ENCODE measurements at regions not wholly inside any gene's neighbourhood (a gene's known extent, or its start where the extent isn't known, plus 50 kb on each side); places are given as distances from the start of the nearest gene placed in this dataset.

GRCh38 chr7:82701949-82702348, 258.4 kb upstream of the CACNA2D1 start:
- Histone ChIP-seq H2AFZ (ENCODE audit: low read length) (no peak overlapping the region), H3K79me2 (ENCODE audit: control insufficient read depth, insufficient read depth, low read length) (no peaks in the 10 kb centered on the region), H3K9ac (ENCODE audit: insufficient read depth, low read length) (no peak overlapping the region), H3K9me3 (ENCODE audit: control insufficient read depth, insufficient read depth, low read depth, low read length) (no peaks in the 10 kb centered on the region), H3K27me3 (ENCODE audit: control insufficient read depth, insufficient read depth, low read length) (no peaks in the 10 kb centered on the region), H4K20me1 (ENCODE audit: control insufficient read depth, extremely low read depth, insufficient read depth, low read length) (no peaks in the 10 kb centered on the region), H3K4me1 (ENCODE audit: control insufficient read depth, extremely low read depth, insufficient read depth, low read length) (peaks cover 2% of the 10 kb centered on the region), H3K4me2 (ENCODE audit: extremely low read depth, insufficient read depth, low read length) (no peak overlapping the region), H3K4me3 (replicated peaks in 1 of 4; ENCODE audit: control extremely low read depth in 1 of 4, insufficient read depth in 1 of 4, low read depth in 3 of 4, low read length in 4 of 4) (no peak overlapping the region), H3K27ac (ENCODE audit: insufficient read depth, low read length) (no peak overlapping the region), H3K36me3 (ENCODE audit: control insufficient read depth, insufficient read depth, low read length) (no peaks in the 10 kb centered on the region)
- DNase-seq (ENCODE audit: low read depth in 2 of 2) = peak; percentile 35 to 62
- TF ChIP-seq CTCF (conservative IDR thresholded peaks at IDR 0.05 in 1 of 2, IDR thresholded peaks at IDR 0.05 in 1 of 2; ENCODE audit: low read depth in 1 of 2, low read length in 2 of 2) (no peak), EZH2 (IDR thresholded peaks at IDR 0.05; ENCODE audit: low read length, missing control alignments) (no peak)

- H2AFZ ChIP-seq (ENCODE audit: low read length) = no peak overlapping the region
- no peaks in the 10 kb centered on the region for H4K20me1 ChIP-seq (ENCODE audit: control insufficient read depth, extremely low read depth, insufficient read depth, low read length)
- H3K4me2 ChIP-seq (ENCODE audit: extremely low read depth, insufficient read depth, low read length) = no peak overlapping the region
- H3K27ac ChIP-seq (ENCODE audit: insufficient read depth, low read length) = no peak overlapping the region
- H3K9me3 ChIP-seq (ENCODE audit: control insufficient read depth, insufficient read depth, low read depth, low read length) = no peaks in the 10 kb centered on the region
- no peak for DNase-seq (ENCODE audit: low read depth in 2 of 2)
- no peak overlapping the region for H3K9ac ChIP-seq (ENCODE audit: insufficient read depth, low read length)
- no peak overlapping the region for H3K4me3 ChIP-seq (replicated peaks in 1 of 4; ENCODE audit: control extremely low read depth in 1 of 4, insufficient read depth in 1 of 4, low read depth in 3 of 4, low read length in 4 of 4)
- TF ChIP-seq CTCF (conservative IDR thresholded peaks at IDR 0.05 in 1 of 2, IDR thresholded peaks at IDR 0.05 in 1 of 2; ENCODE audit: low read depth in 1 of 2, low read length in 2 of 2) (no peak), EZH2 (IDR thresholded peaks at IDR 0.05; ENCODE audit: low read length, missing control alignments) (no peak)
- H3K27me3 ChIP-seq (ENCODE audit: control insufficient read depth, insufficient read depth, low read length) = no peaks in the 10 kb centered on the region
- peaks cover 2% of the 10 kb centered on the region for H3K4me1 ChIP-seq (ENCODE audit: control insufficient read depth, extremely low read depth, insufficient read depth, low read length)
- no peaks in the 10 kb centered on the region for H3K79me2 ChIP-seq (ENCODE audit: control insufficient read depth, insufficient read depth, low read length)
- no peaks in the 10 kb centered on the region for H3K36me3 ChIP-seq (ENCODE audit: control insufficient read depth, insufficient read depth, low read length)
Observed at GRCh38 chr7:82700741-82701140, 257.2 kb upstream of the CACNA2D1 start.

- Histone ChIP-seq H3K79me2 (ENCODE audit: control insufficient read depth, insufficient read depth, low read length) (no peaks in the 10 kb centered on the region), H3K27ac (ENCODE audit: insufficient read depth, low read length) (no peak overlapping the region), H3K4me1 (ENCODE audit: control insufficient read depth, extremely low read depth, insufficient read depth, low read length) (peaks cover 2% of the 10 kb centered on the region), H3K4me2 (ENCODE audit: extremely low read depth, insufficient read depth, low read length) (no peak overlapping the region), H3K4me3 (replicated peaks in 1 of 4; ENCODE audit: control extremely low read depth in 1 of 4, insufficient read depth in 1 of 4, low read depth in 3 of 4, low read length in 4 of 4) (no peak overlapping the region), H2AFZ (ENCODE audit: low read length) (no peak overlapping the region), H3K9me3 (ENCODE audit: control insufficient read depth, insufficient read depth, low read depth, low read length) (no peaks in the 10 kb centered on the region), H3K27me3 (ENCODE audit: control insufficient read depth, insufficient read depth, low read length) (no peaks in the 10 kb centered on the region), H4K20me1 (ENCODE audit: control insufficient read depth, extremely low read depth, insufficient read depth, low read length) (no peaks in the 10 kb centered on the region), H3K9ac (ENCODE audit: insufficient read depth, low read length) (no peak overlapping the region), H3K36me3 (ENCODE audit: control insufficient read depth, insufficient read depth, low read length) (no peaks in the 10 kb centered on the region)
- DNase-seq (ENCODE audit: low read depth in 2 of 2) = peak; percentile 20 to 81
- no peak for TF ChIP-seq CTCF (conservative IDR thresholded peaks at IDR 0.05 in 1 of 2, IDR thresholded peaks at IDR 0.05 in 1 of 2; ENCODE audit: low read depth in 1 of 2, low read length in 2 of 2)
- no peak for TF ChIP-seq EZH2 (IDR thresholded peaks at IDR 0.05; ENCODE audit: low read length, missing control alignments)
Observed at GRCh38 chr7:82699773-82700186, 256.2 kb upstream of the CACNA2D1 start.

Measured in fibroblast of lung (primary cell).